SK-N-MC (cell line): ENCODE measurements at regions not wholly inside any gene's neighbourhood (a gene's known extent, or its start where the extent isn't known, plus 50 kb on each side); places are given as distances from the start of the nearest gene placed in this dataset.

Experiments used
- EZH2 ChIP-seq: fragments of 200-600 bp; sonication (generic); IDR thresholded peaks from one replicate; pipeline ENCODE4 v1.6.1; 2017; ENCODE audit warnings: antibody characterized with exemption
- FOXP2 ChIP-seq: optimal IDR thresholded peaks from 2 replicates; pipeline ENCODE3; 2011; ENCODE audit warnings: mild to moderate bottlenecking, moderate library complexity; ENCODE audit not compliant: insufficient read depth; ENCODE audit errors: extremely low read length, control extremely low read depth
- POLR2AphosphoS5 ChIP-seq: IDR thresholded peaks from 2 replicates; pipeline ENCODE4 v1.6.1; 2012; ENCODE audit warnings: mild to moderate bottlenecking, low read depth, low read length, borderline replicate concordance

DNA sequence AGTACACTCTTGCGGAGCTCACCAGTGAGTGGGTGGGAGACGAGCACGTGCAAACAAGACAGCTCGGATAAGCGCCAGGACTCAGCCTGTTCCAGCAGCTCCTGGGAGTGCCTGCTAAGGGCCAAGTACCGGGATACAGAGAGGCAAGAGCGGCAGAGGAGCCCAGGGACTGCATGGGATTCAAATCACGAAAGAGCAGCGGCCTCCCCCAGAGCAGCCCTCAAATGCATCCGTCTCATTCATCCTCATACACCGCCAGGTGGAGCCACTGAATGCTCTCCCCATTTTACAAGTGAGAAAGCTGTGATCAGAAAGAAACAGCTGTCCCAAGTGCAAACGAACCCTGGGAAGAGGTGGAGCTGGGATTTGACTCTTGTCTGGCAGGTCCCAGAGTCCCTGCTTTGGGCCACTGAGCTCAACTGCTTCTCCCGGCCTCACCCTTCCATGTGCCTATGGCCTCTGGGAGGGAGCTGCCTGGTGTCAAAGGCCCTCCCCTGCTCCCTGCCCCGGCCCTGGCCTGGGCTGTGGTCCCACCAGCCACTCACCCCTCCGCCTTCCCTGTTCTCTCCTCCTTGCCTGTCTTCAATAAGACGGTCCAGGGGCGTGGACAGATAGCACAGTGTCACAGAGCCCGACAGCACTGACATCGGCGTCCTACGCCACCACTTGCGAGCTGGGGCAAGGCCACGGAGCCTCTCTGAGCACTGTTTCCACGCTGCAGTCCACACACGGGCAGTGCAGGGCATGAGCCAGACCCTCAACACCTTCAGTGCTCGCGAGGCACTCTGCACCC, 72.8 kb upstream of the TAF1B start:
- TF ChIP-seq POLR2AphosphoS5 (no peak), EZH2 (no peak), FOXP2 (no peak)
